ENCODE measurements at regions not wholly inside any gene's neighbourhood (a gene's known extent, or its start where the extent isn't known, plus 50 kb on each side); places are given as distances from the start of the nearest gene placed in this dataset.
A peak's percentile ranks its signal among the peaks of the same experiment; 100 is the strongest.

DNA sequence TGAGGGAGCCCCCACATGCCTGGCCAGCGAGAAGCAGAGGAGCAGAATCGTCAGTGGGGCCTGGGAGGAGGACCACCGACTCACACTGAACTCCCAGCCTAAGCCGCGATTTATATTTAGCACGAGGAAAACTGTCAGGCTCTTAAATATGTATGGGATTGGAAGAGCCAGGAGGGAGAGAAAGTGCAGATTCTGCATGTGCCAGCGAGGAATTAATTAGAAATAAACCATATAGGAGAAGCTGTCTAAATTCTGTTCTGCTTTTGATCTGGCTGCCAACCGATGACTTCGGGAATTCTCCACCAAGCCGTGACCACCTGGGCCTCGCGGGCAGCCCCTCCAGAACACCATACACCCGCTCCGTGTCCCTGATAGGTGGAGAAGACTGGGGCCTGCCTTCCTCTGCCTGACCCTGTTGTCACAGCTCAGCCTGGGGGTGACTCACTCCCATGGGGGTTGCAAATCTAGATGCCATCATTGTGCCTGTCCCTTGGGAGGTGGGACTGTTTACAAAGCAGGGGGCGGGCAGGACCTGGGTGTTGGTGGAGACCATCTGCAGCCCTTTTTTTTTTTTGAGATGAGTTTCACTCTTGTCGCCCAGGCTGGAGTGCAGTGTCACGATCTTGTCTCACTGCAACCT, 91.1 kb upstream of the PMEPA1 start:
- Histone ChIP-seq H3K27ac (no peak overlapping the region), H3K4me3 (no peak overlapping the region)

DNA sequence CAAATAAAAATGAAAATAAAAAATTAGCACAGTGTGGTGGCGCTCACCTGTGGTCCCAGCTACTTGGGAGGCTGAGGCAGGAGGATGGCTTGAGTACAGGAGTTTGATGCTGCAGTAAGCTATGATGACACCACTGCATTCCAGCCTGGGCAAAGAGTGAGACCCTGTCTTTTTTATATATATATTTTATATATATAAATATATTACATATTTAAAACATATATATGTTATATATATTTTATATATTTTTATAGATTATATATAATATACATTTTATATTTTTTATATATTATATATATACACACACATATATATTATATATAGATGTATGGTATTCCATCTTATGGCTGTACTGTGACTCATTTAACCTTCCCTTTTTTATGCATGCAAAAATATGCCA, 87.6 kb upstream of the PMEPA1 start:
- H3K4me3 ChIP-seq: no peak overlapping the region
- no peak overlapping the region for H3K27ac ChIP-seq

DNA sequence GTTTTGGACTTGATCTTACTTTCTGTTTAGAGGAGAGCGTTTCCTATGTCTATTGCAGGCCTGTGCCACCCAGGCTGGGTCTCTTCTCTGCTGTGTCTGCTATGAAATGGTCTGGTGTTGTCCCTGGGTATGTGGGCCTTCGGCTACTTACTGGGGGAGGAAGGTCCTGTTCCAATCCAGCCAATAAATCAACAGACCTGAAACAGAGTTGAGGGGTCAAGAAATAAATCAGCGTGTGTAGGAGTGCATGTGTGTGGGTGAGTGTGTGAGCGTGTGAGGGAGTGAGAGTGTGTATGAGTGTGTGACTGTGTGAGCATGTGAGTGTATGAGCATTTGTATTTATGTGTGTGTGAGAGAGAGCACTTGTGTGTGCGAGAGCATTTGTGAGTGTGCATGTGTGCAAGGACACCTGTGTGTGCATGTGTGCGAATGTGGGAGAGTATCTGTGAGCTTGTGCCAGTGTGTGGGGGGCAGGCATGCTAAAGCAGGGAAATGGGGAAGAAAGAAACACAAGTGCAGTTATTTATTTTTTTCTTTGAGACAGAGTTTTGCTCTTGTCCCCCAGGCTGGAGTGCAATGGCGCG, 86.3 kb upstream of the PMEPA1 start:
- H3K4me3 ChIP-seq: no peak overlapping the region
- no peak overlapping the region for H3K27ac ChIP-seq

DNA sequence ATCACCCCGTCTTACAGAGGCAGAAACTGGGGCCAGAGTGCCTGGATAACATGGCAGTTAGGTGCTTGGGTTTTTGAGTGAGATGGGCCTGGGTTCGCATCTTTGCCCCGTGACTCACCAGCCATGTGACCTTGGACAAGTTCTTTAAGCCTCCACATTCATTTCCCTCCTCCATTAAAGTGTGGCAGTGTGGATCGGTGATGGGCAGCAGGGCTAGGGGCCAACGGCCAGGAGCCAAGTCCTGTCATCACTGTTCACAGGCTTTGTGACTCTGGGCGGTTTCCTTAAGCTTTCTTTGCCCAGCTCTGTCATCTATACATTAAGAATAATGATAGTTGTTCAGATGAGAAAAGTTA, 85.5 kb upstream of the PMEPA1 start:
- Histone ChIP-seq H3K27ac (no peak overlapping the region), H3K4me3 (no peak overlapping the region)

DNA sequence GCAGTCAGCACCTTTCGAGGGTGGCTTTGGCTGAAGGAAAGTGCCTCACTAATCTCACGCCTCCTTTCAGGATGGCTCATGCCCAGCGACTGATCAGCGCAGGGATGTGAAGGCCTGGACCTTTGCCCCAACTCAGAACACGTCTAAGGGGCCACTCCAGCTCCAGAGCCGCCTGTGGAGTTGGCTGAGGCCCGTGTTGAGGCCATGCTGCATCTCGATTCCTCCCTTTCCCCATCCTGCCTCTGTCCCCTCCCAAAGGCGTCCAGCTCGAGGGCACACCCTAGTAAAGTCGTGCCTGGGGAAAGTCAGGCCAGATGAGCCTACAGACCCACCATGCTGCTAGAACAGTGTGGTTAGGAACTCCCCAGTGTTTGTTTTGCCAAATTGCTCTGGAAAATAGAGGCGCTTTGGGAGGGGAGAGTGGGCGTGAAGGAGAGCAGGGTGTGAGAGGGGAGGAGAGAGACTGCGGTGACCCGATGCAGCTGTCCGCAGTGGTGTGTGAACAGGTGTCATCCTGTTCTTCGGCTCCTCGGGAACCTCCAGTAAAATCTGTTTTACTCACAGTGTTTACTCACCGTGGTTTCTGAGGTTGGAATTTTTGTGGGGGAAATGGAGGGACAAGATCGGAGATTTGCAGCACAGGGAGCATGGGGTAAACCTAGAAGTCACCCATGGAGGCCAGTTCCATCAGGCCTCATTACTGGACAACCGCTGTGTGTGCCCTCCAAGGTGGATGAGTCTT, 85.0 kb upstream of the PMEPA1 start:
- H3K27ac ChIP-seq: no peak overlapping the region
- no peak overlapping the region for H3K4me3 ChIP-seq

DNA sequence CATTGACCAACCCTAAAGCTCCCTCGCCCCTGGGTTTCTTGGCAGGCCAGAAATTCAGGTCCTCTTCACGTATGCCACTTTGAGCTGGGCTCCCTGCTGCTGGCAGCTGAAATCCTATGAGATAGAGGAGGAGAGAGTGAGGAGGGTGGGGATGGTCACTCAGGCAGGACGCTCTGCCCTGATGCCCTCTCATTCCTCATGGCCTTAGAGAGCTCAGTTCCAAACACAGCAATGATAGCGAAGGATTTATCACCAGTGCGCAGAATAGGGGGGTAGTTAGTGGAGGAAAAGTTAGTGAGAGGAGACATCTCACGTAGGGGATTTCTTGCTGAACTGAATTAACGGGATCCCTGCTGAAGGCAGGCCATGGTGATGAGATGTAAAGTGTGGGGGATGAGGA, 84.2 kb upstream of the PMEPA1 start:
- Histone ChIP-seq H3K4me3 (no peak overlapping the region), H3K27ac (no peak overlapping the region)

DNA sequence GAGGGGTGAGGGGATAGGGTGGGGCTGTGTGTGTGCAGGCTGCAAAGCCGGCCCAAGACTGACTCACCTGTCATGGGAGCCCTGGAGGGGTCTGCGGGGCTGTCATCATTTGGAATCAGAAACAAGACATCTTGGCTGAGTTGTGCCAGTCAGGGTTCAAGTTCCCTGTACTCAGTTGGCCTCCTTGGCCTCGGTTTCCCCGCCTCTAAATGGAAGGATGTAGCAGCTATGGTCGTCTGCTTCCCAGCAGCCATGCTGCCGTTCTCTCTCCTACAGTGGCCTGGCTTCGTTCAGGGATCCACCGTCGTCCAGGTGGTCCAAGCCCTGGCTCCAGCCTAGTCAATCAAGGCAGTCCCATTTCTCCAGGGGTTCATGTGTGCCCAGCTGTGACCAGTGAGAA, 83.6 kb upstream of the PMEPA1 start:
- Histone ChIP-seq H3K4me3 (no peak overlapping the region), H3K27ac (no peak overlapping the region)

DNA sequence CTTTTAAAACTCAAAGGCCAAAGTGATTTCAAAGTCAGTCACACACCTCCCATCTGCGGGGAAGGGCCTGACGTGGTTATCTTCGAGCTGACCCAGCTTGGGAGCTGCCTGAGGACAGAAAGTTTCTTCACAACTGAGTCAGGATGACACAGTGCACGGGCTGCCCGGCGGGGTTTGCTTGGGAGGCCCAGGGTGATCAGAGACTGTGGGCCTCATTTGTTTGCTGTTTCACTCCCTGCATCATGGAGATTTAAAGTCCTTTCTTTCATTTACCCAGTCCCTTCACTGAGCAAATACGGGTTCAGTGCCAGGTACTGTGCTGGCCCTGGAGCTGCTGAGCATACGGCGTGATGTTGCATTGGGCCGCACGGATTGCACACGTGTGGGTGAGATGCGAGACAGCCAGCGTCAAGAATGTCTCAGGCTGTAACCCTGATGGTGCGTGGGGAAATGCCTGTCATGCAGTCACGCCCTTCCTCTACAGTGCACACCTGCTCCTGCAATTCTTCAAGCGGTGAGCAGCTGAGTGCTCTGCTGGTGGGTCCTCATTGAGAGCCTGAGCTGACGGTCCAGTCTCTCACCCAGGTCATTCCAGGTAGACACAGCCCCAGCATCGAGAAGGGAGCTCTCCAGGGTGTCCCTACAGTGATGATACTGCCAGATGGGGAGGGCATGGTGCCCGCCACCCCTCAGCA, 82.7 kb upstream of the PMEPA1 start:
- H3K4me3 ChIP-seq: no peak overlapping the region
- H3K27ac ChIP-seq: peak overlapping the region in 1 of 21 experiments; percentile 46

DNA sequence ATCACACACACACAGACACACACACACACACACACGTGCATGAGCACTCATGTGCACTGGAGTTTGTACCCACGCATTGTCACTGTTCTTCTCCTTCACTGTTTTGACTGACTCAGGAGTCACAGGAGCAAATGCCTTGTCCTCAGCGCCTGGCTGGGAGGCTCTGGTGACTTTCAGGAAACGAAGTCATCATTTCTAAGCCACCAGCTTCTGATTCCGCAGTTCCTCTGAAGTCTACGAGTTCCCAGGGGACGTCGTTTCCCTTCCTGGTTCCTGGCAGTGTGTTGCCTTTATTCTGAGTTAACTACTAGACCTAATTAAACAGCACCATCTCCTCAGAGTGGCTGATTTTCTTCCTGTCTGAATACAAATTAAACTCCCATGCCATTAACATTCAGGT, 82.2 kb upstream of the PMEPA1 start:
- peak overlapping the region in 1 of 21 experiments; percentile 46 for H3K27ac ChIP-seq

DNA sequence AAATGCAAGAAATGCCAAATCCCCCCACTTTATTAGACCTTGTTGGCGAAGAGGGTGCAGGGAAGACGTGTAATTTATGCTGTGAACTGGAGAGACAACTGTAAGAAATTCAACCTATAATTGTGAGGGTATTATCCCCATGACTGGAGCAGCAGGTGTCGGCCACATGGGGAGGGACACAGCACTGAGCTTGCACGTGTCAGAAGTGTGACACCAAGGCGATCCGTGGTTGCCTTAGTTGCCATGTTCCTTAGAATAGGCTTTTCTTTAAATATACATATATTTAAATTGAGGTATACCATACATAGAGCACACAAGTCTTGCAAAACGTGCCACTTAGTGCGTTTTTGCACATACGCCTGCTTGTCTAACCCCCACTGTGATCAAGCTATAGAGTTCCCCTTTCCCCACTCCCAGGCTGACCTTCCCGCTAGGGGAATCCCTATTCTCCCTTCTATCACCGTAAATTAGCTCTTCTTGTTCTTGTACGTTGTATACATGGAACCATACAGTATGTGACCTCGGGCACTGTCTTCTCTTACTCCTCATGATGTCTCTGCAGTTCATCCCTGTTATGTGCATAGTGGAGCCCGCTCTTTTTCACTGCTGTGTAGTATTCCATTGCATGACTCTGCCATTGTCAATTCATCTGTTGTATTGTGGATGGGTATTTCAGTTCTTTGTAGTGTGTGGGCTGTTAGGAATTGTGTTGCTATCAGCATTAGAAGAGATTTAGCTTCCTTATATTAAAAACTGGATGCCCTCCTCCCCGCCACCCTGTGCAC, 81.6 kb upstream of the PMEPA1 start:
- no peak overlapping the region for H3K27ac ChIP-seq

More for the DNA sequence above, 82.2 kb upstream of the PMEPA1 start:
- H3K4me3 ChIP-seq: no peak overlapping the region

DNA sequence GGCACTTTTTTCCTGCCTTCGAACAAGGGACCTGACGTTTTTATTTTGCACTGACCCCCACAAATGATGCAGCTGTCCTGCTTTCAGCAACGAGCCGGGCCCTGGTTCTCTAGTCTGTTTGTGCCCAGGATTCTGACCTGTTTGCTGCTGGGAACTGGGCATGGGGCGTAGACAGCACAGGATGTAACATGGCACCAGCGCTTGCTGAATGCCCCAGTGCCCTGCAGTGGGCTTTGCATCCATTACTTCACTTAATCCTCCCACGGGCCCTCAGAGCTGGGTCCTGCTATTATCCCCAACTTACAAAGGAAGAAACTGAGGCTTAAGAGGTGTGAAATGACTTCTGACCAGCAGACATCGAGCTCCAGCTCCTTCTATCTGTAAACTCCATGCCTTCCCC, 80.4 kb upstream of the PMEPA1 start:
- H3K4me3 ChIP-seq: no peak overlapping the region
- no peak overlapping the region for H3K27ac ChIP-seq

More for the DNA sequence above, 81.6 kb upstream of the PMEPA1 start:
- no peak overlapping the region for H3K4me3 ChIP-seq

DNA sequence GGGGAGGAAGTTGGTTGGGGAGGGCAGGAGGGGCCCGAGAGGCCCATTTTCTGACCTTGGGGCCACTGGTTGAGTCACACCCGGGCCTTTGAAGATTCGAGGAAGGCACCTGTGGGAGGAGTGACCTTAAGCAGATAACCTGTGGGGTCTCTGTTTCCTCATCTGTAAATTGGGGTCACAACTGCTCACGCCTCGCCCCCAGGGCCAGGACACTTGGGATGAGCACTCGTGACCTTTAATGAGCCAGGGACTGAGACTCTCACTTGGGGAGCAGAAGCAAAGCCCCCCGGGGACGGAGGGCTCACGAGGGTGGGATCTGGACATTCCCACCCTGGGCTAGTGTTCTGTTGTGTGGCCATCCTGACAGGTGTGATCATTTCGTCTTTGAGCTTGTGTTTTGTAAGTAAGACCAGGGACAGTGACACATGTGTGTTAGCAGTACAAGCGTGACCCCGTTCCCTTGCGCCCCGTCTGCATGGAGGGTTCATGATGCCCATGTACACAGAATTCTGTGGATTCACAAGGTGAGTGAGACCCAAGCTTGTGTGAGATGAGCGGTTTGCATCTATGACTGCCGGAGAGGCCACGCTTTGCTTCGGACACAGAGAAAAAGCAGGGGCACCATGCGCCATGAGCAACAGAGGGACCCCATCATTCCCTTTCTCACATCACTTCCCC, 79.3 kb upstream of the PMEPA1 start:
- no peak overlapping the region for H3K27ac ChIP-seq
- no peak overlapping the region for H3K4me3 ChIP-seq

DNA sequence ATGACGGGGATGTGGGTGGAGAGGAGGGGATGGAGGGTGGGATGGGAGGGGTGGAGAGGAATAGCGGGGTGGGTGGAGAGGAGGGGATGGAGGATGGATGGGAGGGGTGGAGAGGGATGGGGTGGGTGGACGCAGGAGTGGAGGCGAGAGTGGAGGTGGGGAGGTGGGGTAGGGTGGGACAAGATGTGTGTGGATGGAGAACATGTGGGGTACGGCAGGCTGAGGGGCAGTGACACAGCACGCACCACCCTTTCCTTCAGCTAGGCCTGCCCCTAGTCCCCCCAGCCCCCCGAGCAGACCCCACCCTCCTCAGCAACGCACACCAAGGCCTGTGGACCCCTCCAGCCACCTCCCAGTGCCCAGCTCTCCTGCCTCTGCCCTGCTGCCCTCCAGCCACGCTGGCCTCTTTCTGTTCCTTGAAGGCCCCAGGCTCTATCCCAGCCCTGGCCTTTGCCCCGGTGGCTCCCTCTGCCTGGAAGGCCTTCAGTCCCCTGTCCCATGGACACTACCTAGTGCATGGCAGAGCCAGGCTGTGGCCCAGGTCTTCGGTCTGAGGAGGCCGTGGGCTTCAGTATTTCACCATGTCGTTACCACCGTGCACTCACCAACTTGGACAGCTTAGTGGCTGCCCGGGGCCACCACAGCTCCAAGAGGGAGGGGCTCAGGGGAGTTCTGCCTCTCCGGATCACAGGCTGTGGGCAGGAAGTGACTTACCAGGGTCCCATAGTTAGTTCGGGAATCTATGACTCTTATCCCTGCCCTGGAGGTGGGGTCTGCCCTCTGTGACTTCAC, 78.4 kb upstream of the PMEPA1 start:
- no peak overlapping the region for H3K27ac ChIP-seq
- H3K4me3 ChIP-seq: no peak overlapping the region

DNA sequence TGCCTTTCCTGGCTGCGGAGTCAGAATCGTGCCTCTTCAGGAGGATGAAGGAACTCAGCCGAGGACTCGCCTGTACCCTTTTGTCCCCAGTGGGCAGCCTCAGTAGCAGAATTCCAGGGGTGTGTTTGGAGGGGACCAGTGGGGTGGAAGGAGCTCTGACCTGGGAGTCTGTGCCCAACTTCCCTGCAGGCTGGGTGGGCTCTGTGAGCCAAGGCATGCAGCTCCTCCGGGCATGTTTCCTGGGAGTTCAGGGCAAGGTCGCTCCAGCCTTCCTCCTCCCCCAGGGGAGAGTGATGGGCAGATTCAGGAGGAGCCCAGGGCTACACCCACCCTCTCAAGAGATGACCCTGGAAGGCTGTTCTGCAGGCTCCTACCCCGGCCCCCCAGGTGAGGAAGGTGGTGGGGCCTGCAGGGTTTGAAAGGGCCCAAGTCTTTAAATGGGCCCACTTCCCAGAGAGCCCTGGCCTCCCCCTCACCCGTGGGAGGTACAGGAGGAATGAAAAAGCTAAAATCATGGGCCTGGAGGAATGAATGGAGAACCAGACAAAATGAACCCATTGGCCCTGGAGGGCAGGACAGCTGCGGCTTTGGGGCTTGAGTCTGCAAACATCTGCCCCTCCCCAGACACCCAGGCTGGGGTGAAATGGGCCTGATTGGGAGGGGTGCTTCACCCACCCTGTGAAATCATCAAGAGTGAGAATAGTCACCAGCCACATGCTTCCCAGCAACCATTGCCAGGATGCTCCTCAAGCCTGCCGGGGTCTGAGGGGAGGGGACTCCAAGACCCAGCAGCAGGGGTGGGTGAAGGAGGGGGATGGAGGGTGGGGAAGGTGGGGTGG, 77.6 kb upstream of the PMEPA1 start:
- H3K27ac ChIP-seq: no peak overlapping the region

DNA sequence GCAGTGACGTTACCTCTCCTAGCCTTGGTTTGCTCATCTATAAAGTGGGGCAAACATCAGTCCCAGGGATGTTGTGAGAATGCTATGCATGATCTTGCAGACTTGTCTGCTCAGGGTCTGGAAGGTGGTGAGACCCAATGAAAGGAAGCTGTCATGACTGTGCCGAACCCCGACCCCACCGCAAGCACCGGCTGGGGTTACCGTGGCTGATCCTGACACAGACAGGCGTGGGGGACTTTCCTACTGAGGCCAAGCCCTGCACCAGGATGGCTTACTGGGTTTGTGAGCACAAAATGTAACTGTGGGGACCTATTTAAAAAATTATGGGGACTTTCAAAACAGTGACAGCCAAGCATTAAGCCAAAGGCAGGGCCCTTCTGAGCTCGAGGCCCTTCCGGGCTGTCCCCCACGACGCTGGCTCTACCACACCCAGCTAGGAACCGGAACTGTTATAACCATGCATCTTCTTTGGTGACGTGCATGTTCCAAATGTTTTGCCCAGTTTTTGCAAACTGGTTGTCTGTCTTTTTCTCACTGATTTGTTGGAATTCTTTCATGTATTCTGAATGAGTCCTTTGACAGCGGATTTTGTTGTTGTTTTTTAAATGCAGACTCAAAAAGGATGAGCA, 76.6 kb upstream of the PMEPA1 start:
- Histone ChIP-seq H3K4me3 (no peak overlapping the region), H3K27ac (no peak overlapping the region)

More for the DNA sequence above, 77.6 kb upstream of the PMEPA1 start:
- no peak overlapping the region for H3K4me3 ChIP-seq

DNA sequence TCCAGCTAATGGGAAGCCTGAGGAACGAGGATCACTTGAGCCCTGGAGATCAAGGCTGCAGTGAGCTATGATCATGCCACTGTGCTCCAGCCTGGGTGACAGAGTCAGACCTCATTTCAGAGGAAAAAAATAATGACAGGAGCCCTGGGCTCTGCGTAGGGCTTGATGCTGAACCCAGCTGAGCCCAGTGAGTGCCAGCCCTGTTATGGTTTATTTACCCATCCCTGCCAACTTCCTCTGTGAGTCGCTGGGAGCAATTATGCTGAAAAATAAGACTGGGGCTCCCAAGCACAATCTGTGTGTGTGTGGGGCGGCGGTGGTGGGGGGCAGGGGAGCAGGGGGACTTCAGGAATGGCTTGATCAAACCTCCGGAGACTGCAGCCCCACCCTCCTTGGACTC, 75.9 kb upstream of the PMEPA1 start:
- no peak overlapping the region for H3K27ac ChIP-seq
- no peak overlapping the region for H3K4me3 ChIP-seq

DNA sequence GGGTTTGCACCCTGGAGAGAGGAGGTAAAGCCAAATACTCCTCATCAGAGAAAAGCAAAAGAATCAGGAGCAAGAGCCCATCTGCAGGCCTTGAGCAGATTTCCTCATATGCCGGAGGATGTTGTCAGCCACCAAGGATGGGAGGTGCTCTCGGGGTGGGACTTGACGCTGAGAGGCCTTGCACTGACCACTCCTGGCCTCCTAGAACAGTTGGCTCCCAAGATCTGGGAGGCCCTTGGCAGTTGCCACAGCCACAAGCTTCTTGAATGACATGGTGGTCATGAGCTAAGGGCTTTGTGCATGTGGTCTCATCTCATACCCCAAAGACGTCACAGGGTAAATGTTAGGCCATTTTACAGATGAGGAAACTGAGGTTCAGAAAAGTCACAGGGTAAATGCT, 75.2 kb upstream of the PMEPA1 start:
- H3K27ac ChIP-seq: no peak overlapping the region
- no peak overlapping the region for H3K4me3 ChIP-seq
